ENCODE measurements at regions not wholly inside any gene's neighbourhood (a gene's known extent, or its start where the extent isn't known, plus 50 kb on each side); places are given as distances from the start of the nearest gene placed in this dataset.

DNA sequence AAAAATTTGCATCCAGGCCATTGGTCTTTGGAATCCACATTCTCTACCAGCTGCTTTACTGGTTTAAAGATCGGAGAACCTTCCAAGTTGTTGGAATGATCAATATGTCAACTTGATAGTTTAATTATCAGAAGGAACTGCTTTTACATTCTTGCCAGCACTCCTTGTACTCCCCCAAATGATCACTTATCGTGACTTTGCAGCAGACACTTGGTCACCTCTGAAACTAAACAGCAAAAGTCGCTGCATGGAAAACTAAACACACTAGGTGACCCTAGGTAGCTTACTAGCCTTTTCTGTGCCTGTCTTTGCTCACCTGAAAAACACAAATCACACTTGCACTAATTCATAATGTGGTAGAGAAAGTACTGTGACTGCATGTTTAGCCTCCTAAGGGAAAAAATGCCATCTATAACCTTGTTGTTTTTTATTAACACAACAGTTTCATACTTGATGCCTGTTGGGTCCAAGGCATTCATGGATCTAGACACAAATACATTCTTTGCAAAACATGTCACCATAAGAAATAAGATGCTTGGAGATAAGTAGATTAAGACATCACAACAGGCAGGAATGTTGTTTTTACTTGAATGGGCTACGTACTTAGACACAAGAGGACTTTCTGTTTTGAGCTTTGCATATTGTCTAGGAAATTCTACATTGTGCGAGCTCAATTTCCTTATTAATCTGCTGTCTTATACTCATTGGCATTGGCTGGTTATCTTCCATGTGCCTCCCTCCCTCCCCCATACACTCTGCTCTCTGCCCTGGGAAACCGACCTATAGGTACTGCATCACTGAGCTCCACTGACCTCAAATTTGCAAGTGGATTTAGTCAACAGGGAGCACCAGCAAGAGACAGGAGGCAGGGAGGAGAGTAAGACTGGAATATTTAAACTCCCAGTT, 219.1 kb upstream of the STK17B start:
- no peak for DNase-seq (ENCODE audit: low read depth in 2 of 2)

DNA sequence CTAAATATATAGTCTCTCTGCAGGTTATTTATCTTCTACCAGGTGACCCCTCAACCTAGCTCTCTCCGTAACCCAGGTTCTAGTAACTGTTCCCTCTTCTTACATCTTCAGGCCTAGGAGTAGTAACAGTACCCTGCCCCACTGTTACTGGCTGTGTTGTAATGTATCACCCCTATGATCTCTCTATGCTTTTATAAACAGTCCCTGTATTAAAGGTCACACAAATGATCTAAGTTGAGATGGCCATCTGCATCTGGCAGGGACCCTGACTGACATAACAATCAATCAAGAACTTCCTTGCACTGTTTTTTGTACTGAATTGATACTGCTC, 219.7 kb upstream of the STK17B start:
- DNase-seq (ENCODE audit: low read depth in 2 of 2): no peak

DNA sequence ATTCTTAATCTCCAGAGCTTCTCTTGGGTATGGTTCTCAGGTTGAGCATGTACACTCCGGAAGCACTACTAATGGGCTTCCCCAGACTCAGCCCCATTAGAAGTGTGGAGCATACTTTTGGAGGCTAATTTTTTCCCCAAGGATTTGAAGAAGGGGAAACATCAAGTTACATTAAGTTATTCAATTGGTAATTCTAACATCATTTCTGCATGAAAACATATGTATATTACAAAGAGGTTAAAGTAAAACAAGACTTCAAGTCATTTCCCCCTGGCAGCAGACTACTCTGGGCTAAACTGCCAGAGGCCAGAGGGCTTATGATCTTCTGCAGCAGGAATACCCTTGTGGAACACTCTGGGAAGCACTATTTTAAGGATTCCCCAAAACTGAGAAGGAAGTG, 227.7 kb upstream of the STK17B start:
- no peak for DNase-seq (ENCODE audit: low read depth in 2 of 2)

DNA sequence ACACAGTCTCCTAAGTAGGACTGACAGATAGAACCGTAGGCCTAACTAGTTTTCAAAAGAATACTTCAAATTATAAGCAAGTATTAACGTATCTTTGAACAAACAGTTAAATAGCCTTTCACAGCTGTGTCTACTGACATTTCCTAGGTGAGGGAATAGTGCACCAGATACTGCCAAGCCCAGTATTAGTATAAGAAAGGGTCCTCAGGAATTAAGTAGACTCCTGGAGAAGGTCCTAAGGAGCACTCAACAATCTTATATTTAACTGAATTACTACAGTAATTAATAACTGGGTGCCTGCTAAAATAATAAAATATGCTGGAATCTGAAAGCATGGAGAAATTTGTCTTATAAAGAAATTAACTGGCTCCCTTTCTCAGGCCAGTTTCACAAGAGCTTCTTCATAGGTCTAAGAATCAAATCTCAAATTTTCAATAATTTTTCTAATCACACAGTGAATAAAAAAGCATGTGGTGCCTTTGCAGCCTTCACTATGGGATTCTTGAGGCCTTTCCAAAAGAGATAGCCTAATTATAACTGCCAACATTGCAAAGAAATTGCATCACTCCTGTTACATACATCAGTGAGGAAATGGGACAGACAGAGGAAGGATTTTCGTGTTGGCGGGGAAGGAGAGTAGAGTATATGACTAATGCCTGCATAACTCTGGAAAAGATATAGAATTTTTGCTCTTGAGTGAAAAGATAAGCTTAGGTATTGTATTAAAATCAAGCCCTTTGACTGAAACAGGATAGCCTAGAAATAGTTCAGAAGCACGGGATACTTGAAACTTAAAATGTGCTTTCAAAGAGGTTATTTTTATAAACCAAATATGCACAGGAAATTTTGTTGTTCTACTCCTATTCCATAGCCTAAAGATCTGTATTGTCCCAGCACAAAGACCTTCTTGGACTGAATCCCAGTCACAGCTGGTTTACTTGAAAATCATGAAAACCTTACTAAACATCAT, 228.6 kb upstream of the STK17B start:
- no peak for DNase-seq (ENCODE audit: low read depth in 2 of 2)

DNA sequence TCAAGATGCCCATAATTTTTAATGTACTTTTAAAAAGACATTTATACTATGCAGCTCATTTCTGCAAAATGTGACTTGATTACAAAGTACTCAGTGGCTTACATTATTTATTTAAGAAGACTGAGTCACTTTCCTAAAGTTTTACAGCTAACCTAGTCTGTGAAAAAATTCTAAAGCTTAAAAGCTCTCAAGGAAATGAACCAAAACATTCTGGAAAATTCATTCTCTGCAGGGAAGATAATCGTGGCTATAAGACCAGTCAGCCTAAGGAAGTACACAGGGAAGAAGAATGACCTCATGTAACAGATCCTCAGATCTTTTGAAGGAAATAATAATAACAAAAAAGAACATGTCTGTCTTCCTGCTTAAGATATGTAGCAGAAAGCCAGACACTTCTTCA, 232.1 kb upstream of the STK17B start:
- no peak for DNase-seq (ENCODE audit: low read depth in 2 of 2)

DNA sequence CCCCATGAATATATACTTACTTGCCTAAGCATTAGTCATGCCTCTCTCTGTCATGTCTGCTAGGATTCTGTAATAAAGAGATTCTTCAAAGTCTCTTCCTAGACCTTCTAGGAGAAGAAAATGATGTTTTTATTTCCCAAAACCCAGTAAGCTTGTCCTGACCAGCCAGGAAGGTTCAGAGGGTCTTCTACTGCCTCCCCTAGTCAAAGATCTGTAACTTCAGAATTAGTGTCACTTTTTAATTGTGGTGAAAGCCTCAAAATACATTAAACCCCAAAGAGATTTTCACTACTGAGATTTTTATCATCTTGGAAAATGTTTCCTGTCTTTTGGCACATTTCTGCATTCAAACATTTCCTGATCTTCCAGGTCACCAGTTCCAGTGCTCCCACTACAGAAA, 232.9 kb upstream of the STK17B start:
- no peak for DNase-seq (ENCODE audit: low read depth in 2 of 2)

DNA sequence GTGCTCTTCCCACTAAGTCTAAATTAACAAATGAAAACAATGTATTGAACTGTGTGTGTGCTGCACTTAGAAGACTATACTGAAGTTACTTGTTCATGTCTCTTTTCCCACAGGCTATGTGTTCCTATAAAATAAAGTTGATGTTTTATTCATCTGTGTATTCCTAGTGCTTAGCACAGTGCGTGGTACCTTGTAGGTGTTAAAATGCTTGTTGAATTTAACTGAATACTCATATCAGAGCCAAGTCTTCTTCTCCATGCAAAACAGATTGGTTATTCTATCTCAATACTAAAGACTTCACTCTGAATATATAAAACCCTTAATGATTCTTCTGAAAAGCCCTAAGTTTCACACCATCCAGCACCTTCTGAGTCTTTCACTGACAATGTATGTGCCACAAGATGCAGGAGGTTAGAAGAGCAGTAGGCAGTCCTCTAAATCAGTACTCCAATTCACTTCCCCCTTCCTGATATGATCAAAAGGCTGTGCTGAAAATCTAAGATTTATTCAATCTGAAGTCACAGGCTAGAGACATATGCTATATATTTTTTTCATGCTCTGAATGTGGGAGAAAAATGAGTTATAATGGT, 231.7 kb upstream of the CCDC150 start:
- DNase-seq (ENCODE audit: low read depth in 2 of 2): no peak

DNA sequence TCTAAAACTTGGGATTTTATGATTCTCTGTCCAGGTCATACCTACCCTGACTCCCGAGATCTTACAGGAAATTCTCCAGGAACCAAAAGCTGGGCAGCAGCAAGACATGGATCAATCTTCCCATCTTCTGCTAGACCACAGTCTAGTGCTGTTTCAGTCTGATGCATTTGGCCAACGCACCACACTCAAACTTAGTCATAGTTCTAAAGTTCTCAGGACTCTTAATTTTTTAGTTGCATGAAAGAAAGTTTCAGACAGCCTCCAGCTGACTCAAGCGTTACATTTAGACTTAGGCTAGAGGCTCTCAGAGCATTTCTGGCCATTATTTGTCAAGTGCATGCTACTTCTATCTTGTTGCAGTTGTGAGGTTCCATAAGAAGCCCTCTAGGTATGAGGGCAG, 230.1 kb upstream of the CCDC150 start:
- DNase-seq (ENCODE audit: low read depth in 2 of 2): no peak

DNA sequence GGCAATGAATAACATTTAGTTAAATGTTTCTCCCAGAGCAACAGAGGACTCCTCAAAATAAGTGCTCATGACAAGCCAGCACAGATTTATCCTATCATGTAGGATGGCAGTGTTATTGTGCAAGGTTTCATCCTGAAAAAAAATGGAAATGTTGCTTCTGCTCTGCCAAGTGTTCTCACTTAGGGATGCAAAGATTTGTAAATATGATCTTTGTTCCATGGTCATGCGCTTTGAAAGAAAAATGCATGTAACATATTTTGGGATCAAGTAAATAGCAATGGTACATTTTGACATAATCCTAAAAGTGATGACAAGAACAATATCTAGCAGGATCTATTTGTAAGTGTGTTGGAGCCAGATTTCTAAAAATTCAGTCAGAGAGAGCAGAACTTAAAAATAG, 229.5 kb upstream of the CCDC150 start:
- DNase-seq (ENCODE audit: low read depth in 2 of 2): no peak

DNA sequence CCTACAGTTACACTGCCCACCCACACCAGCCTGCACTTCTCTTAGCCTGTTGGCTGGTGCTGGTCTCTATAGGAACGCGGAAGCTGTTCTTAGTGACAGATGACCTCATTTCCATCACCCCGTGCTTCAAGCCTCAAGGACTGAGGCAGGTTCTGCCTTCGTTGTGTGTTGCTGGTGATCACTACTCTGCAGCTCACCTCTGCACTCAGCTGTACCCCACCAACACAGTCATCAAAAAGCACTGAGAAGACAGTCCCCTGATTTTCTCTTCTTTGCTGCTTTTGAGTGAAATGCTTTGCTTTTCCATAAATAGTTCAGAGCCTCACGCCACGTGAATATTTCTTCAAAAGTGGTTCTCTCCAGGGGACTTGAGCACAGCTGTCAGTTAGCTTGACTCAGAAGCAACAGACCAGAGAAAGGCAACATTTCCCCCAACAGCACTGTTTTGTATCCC, 225.7 kb upstream of the CCDC150 start:
- no peak for DNase-seq (ENCODE audit: low read depth in 2 of 2)

DNA sequence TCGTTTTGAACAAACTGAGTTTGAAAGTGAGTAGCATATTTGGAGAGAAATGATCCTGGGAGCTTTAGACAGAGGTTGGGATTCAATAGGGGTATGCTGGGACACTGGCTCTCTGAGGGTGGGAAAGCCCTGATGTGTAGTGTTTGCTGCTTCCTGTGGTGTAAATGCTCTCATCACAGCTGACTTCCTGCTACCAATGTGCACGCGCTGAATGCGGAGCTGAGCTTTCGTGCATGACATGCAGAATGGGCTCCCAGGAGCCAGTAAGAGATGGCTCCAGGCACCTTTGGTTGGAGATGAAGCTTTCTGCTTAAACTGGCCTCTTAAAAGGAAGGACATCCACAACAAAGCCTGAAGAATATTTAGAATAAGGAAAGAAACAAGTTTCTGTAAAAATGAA, 224.1 kb upstream of the CCDC150 start:
- DNase-seq (ENCODE audit: low read depth in 2 of 2): no peak

DNA sequence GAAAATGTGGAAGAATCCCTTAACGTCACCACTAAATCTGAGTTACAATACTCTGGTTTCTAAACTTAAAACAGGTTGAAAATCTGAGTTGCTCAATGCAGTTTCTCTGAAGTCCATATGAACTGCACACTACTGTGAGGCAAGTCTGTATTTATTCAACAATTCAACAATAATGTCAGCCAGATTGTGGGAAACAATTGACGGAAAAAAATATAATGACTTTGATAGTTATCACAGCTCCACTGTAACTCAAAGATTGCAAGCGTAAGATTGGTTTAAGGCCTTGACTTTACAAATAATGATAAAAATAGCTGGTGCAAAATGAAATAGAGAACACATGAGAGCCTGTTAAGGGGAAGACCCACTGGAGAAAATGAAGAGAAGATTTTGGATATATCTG, 219.4 kb upstream of the CCDC150 start:
- no peak for DNase-seq (ENCODE audit: low read depth in 2 of 2)

DNA sequence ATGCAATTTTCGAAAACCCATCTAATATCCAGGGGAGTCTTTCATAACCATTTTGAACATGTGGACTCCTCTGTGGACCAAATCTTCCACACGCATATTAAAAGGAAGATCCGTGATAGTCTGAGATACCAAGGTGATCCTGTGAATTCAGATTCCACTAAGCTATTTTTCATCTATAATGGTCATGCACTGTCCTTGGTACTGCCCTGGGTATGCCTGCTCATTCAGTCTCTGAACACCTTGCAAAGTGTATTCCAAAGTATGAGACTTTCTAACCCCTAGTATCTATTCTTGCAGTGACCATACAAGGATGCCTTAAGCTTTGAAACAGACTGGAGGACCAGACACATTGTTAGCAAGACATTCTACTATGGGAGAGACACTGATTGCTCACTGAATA, 217.6 kb upstream of the CCDC150 start:
- DNase-seq (ENCODE audit: low read depth in 2 of 2): no peak

DNA sequence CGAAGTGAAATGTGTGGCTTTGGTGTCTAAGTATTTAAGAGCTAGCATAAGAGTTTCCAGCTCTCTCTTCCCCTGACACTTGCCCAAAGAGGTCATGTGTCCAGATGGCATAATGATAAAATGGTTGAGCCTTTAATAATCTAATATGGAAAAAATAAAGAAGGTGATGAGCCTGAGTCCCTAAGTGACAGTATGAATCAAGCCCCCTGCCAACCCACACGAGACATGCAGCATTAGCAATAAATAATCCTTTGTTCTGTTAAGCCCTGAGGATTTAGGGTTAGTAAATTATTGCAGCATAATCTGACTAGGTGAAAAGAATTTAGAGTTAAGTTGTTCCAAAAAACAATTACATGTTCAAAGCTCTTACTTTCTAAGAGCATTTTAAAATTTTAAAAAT, 217.2 kb upstream of the CCDC150 start:
- DNase-seq (ENCODE audit: low read depth in 2 of 2): no peak

DNA sequence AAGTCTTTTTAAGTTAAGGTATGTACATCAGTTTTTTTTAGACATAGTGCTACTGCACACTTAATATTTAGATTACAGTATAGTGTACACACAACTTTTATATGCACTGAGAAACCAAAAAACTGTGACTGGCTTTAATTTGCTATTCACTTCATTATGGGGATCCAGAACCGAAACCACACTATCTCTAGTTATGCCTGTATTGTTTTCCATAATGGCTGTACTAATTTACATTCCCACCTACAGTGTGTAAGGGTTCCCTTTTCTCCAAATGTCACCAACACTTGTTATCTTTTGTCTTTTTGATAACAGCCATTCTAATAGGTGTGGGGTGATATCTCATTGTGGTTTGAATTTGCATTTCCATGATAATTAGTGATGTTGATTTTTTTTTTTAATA, 213.4 kb upstream of the CCDC150 start:
- no peak for DNase-seq (ENCODE audit: low read depth in 2 of 2)

DNA sequence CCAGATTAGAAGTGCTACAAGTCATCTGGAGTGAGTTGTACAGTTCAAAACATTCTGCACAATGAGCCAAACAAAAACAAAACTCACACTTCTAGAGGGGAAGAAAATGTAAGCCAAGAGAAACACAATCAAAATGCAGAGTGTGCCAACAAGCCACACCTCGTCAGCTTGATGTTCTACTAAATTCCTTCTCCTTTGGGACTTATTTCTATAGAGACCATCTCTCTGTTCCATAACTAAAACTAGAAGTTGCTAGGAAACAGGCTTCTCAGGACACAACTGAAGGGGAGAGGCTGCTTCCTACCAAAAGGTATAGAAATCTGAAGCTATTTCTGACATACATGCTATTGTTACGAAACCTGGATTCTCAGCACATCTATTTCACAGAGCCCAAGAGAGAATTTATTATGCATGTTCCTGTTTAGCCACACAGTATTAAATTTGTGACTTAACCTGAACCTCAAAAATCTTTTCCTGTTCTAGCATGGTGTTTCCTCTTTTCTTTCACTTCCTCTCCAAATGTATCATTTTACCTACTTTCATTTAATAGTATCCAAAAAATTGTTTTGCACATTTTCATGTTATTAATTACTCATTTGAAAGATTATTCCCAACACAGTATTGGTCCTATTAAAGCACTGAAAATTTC, 211.4 kb upstream of the CCDC150 start:
- DNase-seq (ENCODE audit: low read depth in 2 of 2): no peak

DNA sequence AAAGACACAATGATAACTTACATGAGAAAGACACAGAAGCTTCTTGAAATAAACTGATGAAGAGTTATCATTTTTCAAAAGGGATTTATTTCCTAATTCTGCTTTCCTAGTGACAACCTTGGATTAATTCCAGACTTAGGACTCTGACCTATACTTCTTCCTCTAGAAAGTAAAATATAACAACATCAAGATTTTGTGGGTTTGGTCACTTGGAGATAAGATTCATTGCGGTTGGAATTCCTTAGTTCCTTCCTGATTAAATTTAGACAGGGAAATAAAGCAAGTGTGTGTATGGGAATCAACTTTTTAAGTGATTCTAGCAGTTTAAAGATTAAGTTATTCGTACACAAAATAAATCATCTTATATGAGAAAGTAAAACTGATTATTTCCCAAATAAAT, 208.4 kb upstream of the CCDC150 start:
- no peak for DNase-seq (ENCODE audit: low read depth in 2 of 2)

DNA sequence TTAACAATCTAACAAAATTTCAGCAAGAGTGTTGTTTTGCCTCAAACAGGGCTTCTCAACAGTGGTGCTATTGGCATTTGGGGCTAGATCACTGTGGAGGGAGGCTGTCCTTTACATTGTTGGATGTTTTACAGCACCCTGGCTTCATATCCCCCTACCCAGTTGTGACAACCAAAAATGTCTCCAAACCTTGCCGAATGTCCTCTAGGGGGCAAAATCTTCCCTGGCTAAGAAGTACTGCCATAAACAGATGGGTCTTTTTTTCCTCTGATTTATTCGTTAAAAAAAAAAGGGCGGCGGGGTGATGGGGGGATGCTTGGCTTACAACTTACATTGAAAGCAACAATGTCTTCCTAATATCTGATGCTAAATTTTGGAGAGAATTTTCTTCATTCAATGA, 207.6 kb upstream of the CCDC150 start:
- no peak for DNase-seq (ENCODE audit: low read depth in 2 of 2)

DNA sequence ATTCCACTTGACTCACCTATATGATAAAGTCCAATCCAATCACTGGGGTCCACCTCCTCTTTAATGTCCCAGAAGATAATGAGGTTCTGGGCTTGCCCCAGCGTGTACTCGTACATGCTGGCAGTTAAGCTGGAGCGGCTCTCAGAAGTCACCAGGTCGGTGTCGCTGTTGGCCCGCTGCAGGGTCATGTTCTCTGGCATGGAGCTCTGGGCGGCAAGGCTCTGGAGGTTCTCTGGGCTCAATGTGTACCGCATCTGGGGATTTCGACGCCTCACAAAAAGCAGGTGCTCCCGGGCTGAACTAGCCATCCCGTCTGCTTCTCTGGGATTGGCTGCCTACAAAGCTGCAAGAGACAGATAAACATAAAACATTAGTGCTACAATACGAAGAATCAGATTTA, 206.4 kb upstream of the CCDC150 start:
- DNase-seq (ENCODE audit: low read depth in 2 of 2): no peak

DNA sequence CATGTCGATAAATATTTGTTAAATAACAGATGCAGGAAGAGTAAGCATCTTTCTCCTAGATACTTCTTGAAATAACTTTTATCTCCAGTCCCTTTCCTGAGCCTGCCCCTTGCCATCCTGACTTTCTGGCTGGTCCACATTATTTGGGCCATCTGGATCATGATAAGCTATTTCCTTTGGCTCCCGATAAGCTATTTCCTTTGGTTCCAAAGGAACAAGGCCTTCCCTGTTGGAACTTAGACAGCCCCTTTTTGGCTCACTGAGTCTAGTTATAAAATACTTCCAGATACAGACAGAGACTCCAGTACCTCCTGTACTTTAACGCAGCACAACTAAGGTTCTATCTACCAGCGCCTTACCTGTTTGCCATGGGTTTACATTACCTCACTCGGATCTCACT, 205.3 kb upstream of the CCDC150 start:
- DNase-seq (ENCODE audit: low read depth in 2 of 2): no peak

DNA sequence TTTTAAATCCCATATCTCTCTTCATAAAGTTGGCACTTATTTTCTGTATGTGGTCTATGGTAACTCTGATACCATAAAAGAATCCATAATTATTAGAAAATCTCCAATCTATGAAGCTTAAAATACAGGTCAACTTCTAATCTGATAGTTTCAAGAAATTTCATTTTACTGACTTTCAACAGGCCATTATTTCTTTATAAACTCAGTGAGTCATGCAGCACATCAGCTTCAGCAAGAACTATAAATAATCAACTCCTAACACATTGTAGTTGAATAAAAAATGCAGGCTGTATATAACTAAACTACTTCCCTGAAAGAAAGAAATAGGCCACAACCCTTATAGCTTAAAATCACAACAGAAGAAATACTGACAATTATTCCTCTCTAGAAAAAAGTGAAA, 204.3 kb upstream of the CCDC150 start:
- DNase-seq (ENCODE audit: low read depth in 2 of 2): no peak

DNA sequence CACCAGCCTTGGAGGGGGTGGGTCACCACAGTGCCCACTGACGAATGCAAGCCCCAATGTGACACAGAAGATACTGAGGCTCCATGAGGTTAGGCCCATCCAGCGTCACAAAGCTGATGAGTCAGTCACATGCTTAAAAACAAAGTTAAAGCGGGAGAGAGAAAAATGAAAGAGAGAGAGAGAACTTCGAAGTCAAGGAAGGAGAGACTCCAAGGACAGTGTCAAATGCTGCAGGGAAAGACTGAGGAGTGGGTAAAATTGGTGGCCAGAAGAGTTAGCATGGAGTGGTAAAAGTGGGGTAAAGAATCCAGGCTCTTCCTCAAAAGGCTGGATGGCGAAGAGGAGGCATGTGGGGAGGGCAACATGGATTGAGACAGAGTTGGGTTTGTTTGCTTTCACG, 201.9 kb upstream of the CCDC150 start:
- DNase-seq (ENCODE audit: low read depth in 2 of 2): no peak
